ENCODE measurements at regions not wholly inside any gene's neighbourhood (a gene's known extent, or its start where the extent isn't known, plus 50 kb on each side); places are given as distances from the start of the nearest gene placed in this dataset.

DNA sequence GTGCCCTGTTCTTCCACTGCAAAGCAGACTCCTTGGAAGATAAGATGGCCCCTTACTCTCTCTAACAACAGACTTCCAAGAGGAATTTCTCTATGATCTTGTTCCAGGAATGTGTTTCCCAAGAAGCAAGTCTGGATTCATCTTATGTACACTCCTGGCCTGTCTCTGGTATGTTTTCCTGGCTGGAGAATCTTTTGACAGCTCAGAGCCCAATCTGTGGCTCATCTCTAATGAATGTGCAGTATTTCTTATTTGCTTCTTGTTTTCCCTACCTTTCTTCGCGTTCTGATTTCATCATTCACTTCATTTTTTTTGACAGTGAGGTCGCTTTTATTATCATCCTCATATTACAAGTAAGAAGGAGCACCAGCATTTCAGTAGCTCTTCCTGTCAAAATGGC, 53.0 kb upstream of the PITRM1 start:
- DNase-seq, result no peak

DNA sequence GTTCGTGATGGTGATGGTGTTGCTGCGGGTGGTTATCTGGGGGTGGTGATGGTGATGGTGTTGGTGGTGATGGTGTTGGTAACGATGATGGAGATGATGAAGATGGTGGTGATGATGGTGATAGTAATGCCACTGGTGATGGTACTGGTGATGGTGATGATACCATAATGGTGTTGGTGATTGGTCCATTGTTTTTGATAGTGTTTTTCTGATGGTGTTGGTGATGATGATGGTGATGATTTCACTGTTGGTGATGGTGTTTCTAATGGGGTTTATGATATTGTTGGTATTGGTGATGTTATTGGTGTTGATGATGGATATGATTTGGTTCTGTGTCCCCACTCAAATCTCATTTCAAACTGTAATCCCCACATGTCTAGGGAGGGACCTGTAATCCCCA, 51.7 kb upstream of the PITRM1 start:
- DNase-seq, result no peak

DNA sequence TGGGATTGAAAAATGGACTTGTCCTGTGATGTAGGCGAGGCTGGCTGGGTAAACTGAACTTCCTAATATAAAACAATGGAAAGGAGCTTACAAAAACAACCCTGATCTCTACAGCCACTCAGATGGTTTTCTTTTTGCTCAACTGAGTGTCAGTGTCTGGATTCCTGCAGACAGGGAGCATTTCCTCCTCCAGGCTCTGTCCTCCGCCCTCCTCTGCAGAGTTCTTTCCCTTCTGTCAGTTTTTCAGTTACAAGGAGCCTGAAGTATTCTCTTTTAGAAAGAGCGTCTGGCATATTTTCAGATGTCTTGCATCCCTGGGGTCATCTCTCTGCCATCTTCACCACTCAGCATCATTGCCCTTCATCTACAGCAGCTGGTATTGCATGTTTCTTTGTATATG, 50.0 kb upstream of the PITRM1 start:
- no peak for DNase-seq

All from activated CD8-positive, alpha-beta memory T cell treated with anti-CD3 and anti-CD28 coated beads, Interleukin-2, amount 50 U/mL, for 48 hours (primary cell).